ENCODE measurements at regions not wholly inside any gene's neighbourhood (a gene's known extent, or its start where the extent isn't known, plus 50 kb on each side); places are given as distances from the start of the nearest gene placed in this dataset.
"Not testable (repeated sequence)": the region's sequence is repeated elsewhere in the genome, so short reads cannot be mapped to it uniquely, and the experiment has no call there.

DNA sequence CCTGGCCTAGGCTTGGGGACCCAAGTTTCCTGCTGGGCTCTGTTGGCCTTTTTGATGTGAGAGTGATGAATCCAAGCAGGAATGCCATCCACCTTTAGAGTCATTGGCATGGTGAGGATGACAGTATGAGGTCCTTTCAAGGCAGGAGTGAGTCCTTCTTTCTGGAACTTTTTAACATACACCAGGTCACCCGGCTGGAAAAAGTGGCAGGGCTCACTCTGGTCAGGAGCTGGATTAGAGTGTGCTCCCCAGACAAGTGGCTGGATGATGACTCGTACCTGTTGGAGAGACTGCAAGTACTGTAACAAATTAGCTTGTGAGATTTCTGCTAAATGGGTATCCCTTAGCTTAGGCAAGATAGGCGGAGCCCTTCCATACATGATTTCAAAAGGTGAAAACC lies 75.2 kb downstream of the PRR15 start:
- TF ChIP-seq, protein P1, sequence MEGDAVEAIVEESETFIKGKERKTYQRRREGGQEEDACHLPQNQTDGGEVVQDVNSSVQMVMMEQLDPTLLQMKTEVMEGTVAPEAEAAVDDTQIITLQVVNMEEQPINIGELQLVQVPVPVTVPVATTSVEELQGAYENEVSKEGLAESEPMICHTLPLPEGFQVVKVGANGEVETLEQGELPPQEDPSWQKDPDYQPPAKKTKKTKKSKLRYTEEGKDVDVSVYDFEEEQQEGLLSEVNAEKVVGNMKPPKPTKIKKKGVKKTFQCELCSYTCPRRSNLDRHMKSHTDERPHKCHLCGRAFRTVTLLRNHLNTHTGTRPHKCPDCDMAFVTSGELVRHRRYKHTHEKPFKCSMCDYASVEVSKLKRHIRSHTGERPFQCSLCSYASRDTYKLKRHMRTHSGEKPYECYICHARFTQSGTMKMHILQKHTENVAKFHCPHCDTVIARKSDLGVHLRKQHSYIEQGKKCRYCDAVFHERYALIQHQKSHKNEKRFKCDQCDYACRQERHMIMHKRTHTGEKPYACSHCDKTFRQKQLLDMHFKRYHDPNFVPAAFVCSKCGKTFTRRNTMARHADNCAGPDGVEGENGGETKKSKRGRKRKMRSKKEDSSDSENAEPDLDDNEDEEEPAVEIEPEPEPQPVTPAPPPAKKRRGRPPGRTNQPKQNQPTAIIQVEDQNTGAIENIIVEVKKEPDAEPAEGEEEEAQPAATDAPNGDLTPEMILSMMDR (IDR thresholded peaks at IDR 0.05), result not testable (repeated sequence)
- not testable (repeated sequence) for TF ChIP-seq POLR2AphosphoS5 (IDR thresholded peaks at IDR 0.05; ENCODE audit: low read depth, low read length); SIN3A (IDR thresholded peaks at IDR 0.05; ENCODE audit: borderline replicate concordance, insufficient read depth, low read depth, low read length)
- TF ChIP-seq, protein P2, sequence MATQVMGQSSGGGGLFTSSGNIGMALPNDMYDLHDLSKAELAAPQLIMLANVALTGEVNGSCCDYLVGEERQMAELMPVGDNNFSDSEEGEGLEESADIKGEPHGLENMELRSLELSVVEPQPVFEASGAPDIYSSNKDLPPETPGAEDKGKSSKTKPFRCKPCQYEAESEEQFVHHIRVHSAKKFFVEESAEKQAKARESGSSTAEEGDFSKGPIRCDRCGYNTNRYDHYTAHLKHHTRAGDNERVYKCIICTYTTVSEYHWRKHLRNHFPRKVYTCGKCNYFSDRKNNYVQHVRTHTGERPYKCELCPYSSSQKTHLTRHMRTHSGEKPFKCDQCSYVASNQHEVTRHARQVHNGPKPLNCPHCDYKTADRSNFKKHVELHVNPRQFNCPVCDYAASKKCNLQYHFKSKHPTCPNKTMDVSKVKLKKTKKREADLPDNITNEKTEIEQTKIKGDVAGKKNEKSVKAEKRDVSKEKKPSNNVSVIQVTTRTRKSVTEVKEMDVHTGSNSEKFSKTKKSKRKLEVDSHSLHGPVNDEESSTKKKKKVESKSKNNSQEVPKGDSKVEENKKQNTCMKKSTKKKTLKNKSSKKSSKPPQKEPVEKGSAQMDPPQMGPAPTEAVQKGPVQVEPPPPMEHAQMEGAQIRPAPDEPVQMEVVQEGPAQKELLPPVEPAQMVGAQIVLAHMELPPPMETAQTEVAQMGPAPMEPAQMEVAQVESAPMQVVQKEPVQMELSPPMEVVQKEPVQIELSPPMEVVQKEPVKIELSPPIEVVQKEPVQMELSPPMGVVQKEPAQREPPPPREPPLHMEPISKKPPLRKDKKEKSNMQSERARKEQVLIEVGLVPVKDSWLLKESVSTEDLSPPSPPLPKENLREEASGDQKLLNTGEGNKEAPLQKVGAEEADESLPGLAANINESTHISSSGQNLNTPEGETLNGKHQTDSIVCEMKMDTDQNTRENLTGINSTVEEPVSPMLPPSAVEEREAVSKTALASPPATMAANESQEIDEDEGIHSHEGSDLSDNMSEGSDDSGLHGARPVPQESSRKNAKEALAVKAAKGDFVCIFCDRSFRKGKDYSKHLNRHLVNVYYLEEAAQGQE (IDR thresholded peaks at IDR 0.05; ENCODE audit: insufficient read depth in 1 of 2, low read depth in 2 of 2, low read length in 1 of 2), result not testable (repeated sequence)

Measured in Panc1 (cell line).